ENCODE measurements at regions not wholly inside any gene's neighbourhood (a gene's known extent, or its start where the extent isn't known, plus 50 kb on each side); places are given as distances from the start of the nearest gene placed in this dataset.

DNA sequence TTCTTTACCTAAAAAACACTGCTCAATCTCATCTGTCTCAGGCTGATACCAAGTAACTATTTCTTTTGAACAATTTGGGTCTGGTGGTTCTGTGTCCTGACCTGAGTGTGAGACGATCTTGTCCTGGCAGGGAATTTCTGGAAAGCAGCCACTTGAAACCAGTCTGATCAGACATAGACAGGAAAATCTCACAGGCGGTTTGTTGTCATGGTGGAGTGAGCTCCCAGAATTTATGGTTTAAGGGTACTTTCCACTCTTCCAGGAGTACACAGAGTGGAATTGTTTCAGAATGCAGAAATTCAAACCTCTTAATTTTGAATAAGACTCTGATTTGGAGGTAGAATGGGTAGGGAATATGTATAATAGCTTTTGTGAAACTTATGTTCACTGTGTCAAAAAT, 268.2 kb downstream of the ISL1 start:
- H3K36me3 Mint-ChIP-seq: no peaks in the 10 kb centered on the region
- POLR2A ChIA-PET: no interaction called here
- ATAC-seq (ENCODE audit: low read depth) (no peak), DNase-seq (no peak)
- H3K4me3 Mint-ChIP-seq: no peak overlapping the region
- H3K4me1 Mint-ChIP-seq: no peaks in the 10 kb centered on the region
- H3K27ac Mint-ChIP-seq: no peak overlapping the region
- H3K9me3 Mint-ChIP-seq: peaks cover 3% of the 10 kb centered on the region
- no peaks in the 10 kb centered on the region for H3K27me3 Mint-ChIP-seq

DNA sequence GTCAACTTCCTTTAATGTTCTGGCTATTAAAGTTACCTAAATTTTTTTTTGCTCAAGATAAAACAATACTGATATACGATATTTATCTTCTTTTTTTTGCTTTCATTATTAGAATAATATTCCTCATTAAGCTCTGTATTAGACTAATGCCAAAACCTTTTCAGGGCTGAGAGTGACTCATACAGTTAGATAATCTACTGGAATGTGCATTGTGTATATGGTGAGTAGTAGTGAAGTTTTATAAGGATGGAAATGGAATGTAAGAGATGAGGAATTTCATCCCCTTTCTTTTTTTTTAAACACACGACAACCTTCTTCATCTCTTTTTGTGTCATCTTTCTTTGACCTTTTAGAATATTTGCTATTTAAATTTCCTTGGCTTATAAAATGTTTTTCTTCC, 268.6 kb downstream of the ISL1 start:
- ATAC-seq (ENCODE audit: low read depth) (no peak), DNase-seq (no peak)
- Mint-ChIP-seq H3K27ac (no peak overlapping the region), H3K9me3 (peaks cover 3% of the 10 kb centered on the region), H3K4me3 (no peak overlapping the region), H3K27me3 (no peaks in the 10 kb centered on the region), H3K36me3 (no peaks in the 10 kb centered on the region), H3K4me1 (no peaks in the 10 kb centered on the region)
- POLR2A ChIA-PET: no interaction called here

DNA sequence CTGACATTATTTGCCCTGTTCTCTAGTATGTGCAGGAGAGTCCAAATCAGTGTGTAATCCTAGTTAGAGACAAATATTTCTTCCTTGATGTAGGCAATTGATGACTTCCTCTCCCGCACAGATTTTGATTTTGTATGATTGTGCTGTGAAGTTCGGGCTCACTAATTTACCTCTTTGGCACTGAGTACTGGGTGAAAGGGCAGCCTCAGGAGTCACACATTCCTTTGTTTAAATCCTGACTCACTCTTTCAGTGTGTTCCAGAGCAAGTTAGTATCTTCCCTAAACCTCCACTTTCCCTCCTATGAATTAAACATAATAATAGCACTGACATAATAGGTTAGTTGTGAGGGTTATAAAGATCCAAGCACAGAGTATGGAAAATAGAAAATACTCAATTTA, 269.7 kb downstream of the ISL1 start:
- no peaks in the 10 kb centered on the region for H3K4me1 Mint-ChIP-seq
- H3K4me3 Mint-ChIP-seq: no peak overlapping the region
- DNase-seq: no peak
- H3K36me3 Mint-ChIP-seq: no peaks in the 10 kb centered on the region
- POLR2A ChIA-PET: no interaction called here
- no peaks in the 10 kb centered on the region for H3K27me3 Mint-ChIP-seq
- H3K27ac Mint-ChIP-seq: no peak overlapping the region
- no peak for ATAC-seq (ENCODE audit: low read depth)
- peaks cover 2% of the 10 kb centered on the region for H3K9me3 Mint-ChIP-seq

DNA sequence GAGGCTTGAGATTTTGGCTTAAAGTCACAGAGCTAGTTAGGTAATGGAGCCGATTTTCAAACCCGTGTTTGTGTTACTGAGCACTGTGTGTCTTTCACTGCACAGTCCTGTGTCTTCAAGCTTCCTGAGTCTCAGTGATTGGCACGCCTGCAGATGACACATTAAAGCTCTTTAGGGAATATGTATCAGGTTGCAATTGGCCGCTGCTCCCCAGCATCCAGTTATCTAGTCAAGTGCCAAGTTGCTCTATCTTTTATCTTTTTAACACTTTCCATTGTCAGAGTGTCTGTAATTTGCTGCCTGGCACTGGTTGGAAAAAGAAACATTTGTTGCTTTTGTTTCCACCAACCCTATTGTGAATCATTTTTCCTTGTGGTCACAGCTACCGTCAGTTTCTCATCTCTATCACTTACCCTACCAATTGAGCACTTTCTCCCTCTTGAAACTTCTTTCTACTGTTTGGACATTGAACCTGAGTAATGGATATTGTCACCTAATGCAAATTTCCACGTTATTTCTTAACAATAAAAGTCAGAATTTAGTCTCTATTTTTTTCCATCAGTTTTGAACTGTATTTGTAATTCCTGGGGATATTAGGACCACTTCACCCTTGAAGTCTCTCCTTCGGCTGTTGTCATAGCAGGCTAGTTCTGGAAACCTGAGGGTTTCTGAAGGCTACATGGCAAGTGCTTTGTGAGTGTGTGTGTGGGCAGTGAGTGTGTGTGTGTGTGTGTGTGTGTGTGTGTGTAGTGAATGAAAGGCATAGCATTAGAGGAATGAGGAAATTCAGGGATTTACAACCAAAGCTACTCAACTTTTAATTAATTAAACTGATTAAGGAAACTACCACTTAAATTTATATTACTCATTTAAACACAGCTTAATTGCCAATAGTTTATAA, 274.3 kb downstream of the ISL1 start:
- ATAC-seq (ENCODE audit: low read depth): no peak
- no peaks in the 10 kb centered on the region for H3K4me1 Mint-ChIP-seq
- POLR2A ChIA-PET: no interaction called here
- H3K27me3 Mint-ChIP-seq: no peaks in the 10 kb centered on the region
- no peak for DNase-seq
- H3K4me3 Mint-ChIP-seq: no peak overlapping the region
- H3K9me3 Mint-ChIP-seq: peaks cover 2% of the 10 kb centered on the region
- H3K27ac Mint-ChIP-seq: no peak overlapping the region
- H3K36me3 Mint-ChIP-seq: no peaks in the 10 kb centered on the region

DNA sequence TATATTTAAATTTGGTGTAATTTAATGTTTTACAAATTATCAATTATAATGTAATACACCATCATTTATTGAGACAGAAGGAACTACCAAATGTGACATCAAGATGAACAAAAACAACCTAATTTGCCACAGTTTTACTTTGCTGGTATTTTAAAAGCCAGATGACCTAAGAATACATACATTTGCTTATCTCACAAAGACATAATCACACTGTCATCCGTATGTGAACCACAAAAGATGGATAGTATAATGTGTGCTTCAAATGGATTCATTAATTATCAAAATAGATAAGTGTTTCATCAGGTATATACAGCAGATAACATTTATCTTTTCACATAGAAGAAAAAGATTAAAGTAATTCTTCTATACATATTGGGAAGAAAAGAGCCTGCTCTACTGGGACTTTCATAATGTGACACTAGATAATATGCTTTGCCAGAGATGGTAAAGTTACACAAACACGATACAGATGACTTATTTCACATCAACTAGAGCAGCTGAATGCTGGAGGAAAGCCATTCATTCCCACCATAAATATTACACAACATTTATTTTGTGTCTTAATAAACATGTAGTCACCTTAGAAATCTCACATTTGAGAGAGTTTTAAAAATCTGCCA, 278.5 kb downstream of the ISL1 start:
- H3K4me1 Mint-ChIP-seq: no peaks in the 10 kb centered on the region
- no peaks in the 10 kb centered on the region for H3K36me3 Mint-ChIP-seq
- POLR2A ChIA-PET: no interaction called here
- no peak overlapping the region for H3K27ac Mint-ChIP-seq
- H3K4me3 Mint-ChIP-seq: no peak overlapping the region
- no peaks in the 10 kb centered on the region for H3K9me3 Mint-ChIP-seq
- DNase-seq (no peak), ATAC-seq (ENCODE audit: low read depth) (no peak)
- H3K27me3 Mint-ChIP-seq: no peaks in the 10 kb centered on the region

DNA sequence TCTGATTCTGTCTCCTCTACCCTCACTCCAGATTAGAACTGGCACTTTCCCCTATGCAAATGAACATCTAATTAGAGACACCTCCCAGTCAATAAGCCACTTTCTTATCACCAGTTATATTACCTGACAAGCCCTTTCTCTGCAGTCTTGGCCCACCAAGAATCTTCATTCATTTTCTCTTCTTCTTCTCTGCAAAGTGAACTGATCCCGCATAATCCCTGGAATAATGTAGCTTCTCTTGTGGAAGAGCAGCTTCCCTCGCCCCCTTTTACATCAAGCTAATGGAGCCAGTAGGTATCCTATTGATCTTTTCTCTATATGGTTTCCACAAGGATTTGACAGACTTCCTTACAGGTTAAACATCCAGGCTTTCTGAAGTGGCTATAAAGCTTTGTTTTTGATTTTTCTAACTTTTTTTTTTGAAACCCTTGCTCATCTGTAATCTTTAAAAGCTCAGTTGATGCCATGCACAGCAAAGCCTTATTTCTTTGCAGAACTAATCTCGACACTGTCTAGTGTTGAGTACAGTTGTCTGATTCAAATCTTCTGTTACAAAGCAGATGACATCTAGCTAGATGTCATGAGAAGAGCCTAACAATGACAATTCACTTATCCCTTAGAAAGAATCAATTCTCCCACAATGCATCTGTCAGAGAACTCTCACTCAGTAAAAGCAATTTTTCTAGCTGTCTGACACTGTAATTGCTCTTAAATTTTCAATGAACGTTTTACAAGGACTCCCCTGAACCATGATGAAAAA, 281.4 kb downstream of the ISL1 start:
- POLR2A ChIA-PET: no interaction called here
- no peaks in the 10 kb centered on the region for H3K9me3 Mint-ChIP-seq
- H3K4me1 Mint-ChIP-seq: no peaks in the 10 kb centered on the region
- ATAC-seq (ENCODE audit: low read depth): no peak
- no peak overlapping the region for H3K27ac Mint-ChIP-seq
- no peak for DNase-seq
- H3K36me3 Mint-ChIP-seq: no peaks in the 10 kb centered on the region
- H3K4me3 Mint-ChIP-seq: no peak overlapping the region
- H3K27me3 Mint-ChIP-seq: no peaks in the 10 kb centered on the region

DNA sequence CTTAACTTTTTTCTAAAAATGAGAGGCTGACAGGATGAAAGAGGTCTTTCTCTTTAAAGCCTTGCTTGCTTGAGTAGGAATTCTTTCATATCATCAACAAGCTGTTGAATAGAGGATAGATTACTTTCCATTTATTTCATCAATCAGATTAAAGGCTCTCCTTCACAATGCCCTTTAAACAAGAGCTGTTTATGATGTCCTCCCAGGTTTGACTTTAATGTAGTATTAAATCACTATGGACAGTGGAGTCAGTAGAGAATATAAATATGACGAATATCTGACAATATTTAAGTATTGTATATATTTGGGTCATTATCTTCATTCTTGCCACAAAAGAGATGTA, 282.0 kb downstream of the ISL1 start:
- Mint-ChIP-seq H3K9me3 (no peaks in the 10 kb centered on the region), H3K4me1 (no peaks in the 10 kb centered on the region), H3K4me3 (no peak overlapping the region), H3K27ac (no peak overlapping the region), H3K36me3 (no peaks in the 10 kb centered on the region), H3K27me3 (no peaks in the 10 kb centered on the region)
- DNase-seq (no peak), ATAC-seq (ENCODE audit: low read depth) (no peak)
- POLR2A ChIA-PET: no interaction called here

DNA sequence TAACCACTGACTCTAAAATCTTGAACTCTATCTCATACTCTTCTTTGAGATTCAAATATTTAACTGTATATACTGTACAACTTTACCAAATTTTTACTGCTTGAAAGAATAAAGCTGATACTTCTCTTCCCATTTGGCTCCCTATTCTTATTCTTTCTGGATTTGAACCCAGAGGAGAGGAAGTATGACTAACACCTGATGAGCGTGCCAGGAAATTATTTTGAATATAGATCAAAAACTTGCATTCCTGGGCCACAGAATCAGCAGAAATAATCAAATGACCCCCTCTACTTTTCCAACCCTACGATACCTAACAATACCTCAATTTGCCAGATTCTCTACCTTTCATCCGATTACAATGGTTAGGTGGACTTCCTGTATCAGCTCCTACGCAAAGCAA, 285.8 kb downstream of the ISL1 start:
- H3K27ac Mint-ChIP-seq: no peak overlapping the region
- H3K36me3 Mint-ChIP-seq: no peaks in the 10 kb centered on the region
- ATAC-seq (ENCODE audit: low read depth): no peak
- peaks cover 8% of the 10 kb centered on the region for H3K9me3 Mint-ChIP-seq
- DNase-seq: no peak
- no peaks in the 10 kb centered on the region for H3K27me3 Mint-ChIP-seq
- POLR2A ChIA-PET: no interaction called here
- no peaks in the 10 kb centered on the region for H3K4me1 Mint-ChIP-seq
- H3K4me3 Mint-ChIP-seq: no peak overlapping the region

DNA sequence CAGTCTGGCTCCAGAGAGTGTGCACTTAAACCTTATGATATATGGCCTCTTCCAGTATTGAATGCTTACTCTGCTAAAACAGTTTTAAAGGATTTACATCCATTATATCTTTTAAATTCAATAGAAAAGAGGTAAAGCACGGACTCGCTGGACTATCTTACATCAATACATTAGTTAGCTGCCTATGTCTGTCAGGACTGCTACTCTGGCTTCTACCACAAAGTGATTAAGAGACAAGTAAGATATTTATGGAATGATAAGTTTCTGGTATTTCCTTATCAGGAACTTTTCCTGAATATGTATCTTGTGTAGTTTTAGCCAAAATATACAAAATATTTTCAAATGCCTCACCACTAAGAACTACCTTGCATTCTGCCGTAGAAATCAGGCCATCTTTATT, 295.1 kb downstream of the ISL1 start:
- H3K27me3 Mint-ChIP-seq: no peaks in the 10 kb centered on the region

DNA sequence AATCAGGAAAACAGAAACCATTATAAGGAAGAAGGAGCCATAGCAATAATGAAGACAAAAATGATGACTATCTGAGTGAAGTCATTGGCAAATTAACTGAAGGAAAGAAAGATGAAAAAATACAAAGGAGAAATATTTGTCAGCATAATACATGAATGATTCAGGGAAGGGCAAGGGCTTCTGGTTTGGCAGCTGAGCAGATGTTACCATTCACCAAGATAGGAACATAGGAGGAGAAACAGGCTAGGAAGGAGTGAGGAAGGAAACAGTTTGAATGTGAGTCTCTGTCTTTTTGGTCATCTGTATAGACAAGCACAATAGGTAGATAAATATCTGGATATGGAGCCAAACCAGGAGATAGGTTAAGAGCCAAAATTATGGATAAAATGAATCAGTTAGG, 296.0 kb downstream of the ISL1 start:
- no peaks in the 10 kb centered on the region for H3K36me3 Mint-ChIP-seq
- no peaks in the 10 kb centered on the region for H3K4me1 Mint-ChIP-seq
- no peak overlapping the region for H3K27ac Mint-ChIP-seq
- ATAC-seq (ENCODE audit: low read depth): no peak
- H3K27me3 Mint-ChIP-seq: no peaks in the 10 kb centered on the region
- POLR2A ChIA-PET: no interaction called here
- no peak overlapping the region for H3K4me3 Mint-ChIP-seq
- peaks cover 1% of the 10 kb centered on the region for H3K9me3 Mint-ChIP-seq
- DNase-seq: no peak

More for the DNA sequence above, 295.1 kb downstream of the ISL1 start:
- ATAC-seq (ENCODE audit: low read depth): no peak
- H3K36me3 Mint-ChIP-seq: no peaks in the 10 kb centered on the region
- H3K4me3 Mint-ChIP-seq: no peak overlapping the region
- H3K9me3 Mint-ChIP-seq: peaks cover 6% of the 10 kb centered on the region
- H3K4me1 Mint-ChIP-seq: no peaks in the 10 kb centered on the region
- DNase-seq: no peak
- POLR2A ChIA-PET: no interaction called here
- H3K27ac Mint-ChIP-seq: no peak overlapping the region

DNA sequence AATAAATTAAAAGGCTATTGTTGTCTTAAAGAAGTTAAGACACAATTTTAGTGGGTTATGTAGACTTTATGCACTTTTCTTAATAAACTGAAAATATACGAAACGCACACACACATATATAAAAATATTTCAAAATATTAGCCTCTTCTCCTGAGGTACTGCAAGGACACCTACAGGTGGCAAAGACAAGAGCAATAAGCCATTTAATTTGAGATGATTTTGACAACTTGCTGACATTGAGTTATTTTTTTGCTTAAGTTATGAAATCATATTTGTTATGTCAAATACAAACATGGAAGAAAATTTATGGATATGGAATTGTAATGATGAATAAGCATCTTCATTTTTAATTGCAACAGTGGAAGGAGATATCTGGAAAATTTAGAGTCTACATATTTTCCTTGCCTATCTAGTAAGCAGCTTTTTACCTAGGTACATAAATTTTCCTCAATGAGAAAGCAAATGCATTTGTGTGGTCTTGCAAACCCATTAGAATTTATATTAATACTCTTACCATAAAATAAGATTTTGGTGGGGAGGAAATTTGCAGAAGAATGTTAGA, 301.6 kb downstream of the ISL1 start:
- POLR2A ChIA-PET: no interaction called here
- Mint-ChIP-seq H3K27me3 (no peaks in the 10 kb centered on the region), H3K36me3 (no peaks in the 10 kb centered on the region), H3K4me3 (no peak overlapping the region), H3K4me1 (no peaks in the 10 kb centered on the region), H3K27ac (no peak overlapping the region), H3K9me3 (peaks cover 3% of the 10 kb centered on the region)
- ATAC-seq (ENCODE audit: low read depth): no peak
- DNase-seq: no peak

DNA sequence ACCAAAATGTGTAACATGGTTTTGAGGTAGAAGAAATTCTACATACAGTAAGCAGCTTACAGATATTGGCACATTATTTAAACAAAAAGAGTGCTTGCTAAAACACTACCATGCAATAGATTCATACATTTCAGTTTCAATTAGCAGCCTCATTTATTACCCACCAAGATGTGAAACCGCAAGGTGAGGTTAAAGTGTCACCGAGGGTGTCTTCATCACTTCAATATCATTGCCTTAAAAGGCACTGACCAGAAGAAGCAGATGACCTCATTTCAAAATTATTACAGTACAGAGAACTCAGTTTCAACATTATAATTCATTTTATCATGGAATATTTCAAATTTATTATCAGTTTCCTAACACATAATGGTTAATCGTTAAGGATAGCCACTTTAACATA, 302.2 kb downstream of the ISL1 start:
- Mint-ChIP-seq H3K4me3 (no peak overlapping the region), H3K9me3 (peaks cover 3% of the 10 kb centered on the region), H3K36me3 (no peaks in the 10 kb centered on the region), H3K27me3 (no peaks in the 10 kb centered on the region), H3K27ac (no peak overlapping the region), H3K4me1 (no peaks in the 10 kb centered on the region)
- ATAC-seq (ENCODE audit: low read depth): no peak
- POLR2A ChIA-PET: no interaction called here
- no peak for DNase-seq

DNA sequence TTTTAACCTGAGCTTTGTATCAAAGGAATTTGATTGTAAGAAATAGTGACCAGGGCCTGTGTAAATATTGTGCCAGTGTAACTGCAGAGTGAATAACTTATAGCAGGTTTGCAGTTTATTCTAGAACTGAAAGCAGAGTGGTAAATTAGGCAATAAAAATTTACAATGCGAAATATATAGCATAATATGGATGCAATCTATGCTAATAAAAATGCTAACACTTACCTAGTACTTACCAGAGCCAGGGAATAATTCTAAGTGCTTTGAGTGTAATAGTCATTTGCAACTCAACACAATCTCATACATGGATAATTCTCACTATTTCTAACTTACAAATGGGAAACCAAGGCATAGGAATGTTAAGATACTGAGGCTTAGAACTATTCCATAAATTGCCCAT, 303.4 kb downstream of the ISL1 start:
- H3K4me1 Mint-ChIP-seq: no peaks in the 10 kb centered on the region

More for the DNA sequence above, 303.4 kb downstream of the ISL1 start:
- DNase-seq: no peak
- Mint-ChIP-seq H3K36me3 (no peaks in the 10 kb centered on the region), H3K27me3 (no peaks in the 10 kb centered on the region), H3K4me3 (no peak overlapping the region), H3K9me3 (peaks cover 5% of the 10 kb centered on the region), H3K27ac (no peak overlapping the region)
- POLR2A ChIA-PET: no interaction called here
- no peak for ATAC-seq (ENCODE audit: low read depth)
